Stimulated activated CD8-positive, alpha-beta memory T cell treated with anti-CD3 and anti-CD28 coated beads, Interleukin-7, amount 100 ng/mL, for 4 hours (primary cell): ENCODE measurements at regions not wholly inside any gene's neighbourhood (a gene's known extent, or its start where the extent isn't known, plus 50 kb on each side); places are given as distances from the start of the nearest gene placed in this dataset.

ENCODE experiments used
- DNase-seq, 2 donors: peaks; one replicate each; pipeline ENCODE4 v3.0.0-alpha.2; 2020; ENCODE audit warnings: low read depth in 2 of 2

- peak in 1 of 2 donors; percentile 8 for DNase-seq
These were observed 110.4 kb upstream of the RAB27B start for GRCh38 chr18:54717673-54718407.

DNA sequence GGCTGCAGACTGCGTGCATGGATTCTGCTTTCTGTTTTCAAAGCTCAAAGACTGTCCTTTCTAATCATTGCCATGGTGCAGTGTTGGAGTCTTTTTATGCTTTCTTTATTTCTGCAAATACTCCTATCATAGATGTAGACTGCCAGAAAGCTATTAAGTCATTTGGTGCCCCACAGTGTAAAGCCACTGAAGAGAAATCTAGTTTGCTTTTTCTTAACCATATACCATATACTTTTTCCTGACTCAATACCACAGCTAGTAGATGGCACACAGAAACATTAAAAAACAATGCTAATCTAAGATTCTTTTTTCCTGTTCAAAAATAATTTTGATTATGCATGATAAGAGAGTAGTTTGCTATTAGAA lies 109.9 kb upstream of the RAB27B start:
- no peak for DNase-seq

GRCh38 chr18:54720620-54721019 lies 107.7 kb upstream of the RAB27B start:
- no peak for DNase-seq

GRCh38 chr18:54726143-54726542 lies 102.1 kb upstream of the RAB27B start:
- DNase-seq = no peak

DNA sequence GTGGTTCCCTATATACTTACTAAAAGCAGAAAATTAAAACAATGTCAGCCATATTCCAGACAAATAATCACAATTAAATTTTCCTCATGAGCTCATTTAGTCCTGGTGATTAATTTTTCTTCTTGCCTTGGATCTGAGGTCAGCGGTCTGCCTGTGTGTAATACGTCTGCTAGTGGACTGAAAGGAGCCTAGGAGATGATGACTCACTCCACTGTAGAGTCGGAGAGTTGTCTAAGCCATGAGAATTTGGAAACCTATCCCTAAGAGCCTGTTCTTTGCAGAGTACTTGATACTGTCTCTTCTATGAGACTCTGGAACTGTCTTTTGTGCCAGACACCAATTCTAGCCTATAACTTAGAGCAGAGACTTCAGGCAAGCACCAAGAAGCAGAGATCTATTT lies 94.2 kb upstream of the RAB27B start:
- DNase-seq = no peak

DNA sequence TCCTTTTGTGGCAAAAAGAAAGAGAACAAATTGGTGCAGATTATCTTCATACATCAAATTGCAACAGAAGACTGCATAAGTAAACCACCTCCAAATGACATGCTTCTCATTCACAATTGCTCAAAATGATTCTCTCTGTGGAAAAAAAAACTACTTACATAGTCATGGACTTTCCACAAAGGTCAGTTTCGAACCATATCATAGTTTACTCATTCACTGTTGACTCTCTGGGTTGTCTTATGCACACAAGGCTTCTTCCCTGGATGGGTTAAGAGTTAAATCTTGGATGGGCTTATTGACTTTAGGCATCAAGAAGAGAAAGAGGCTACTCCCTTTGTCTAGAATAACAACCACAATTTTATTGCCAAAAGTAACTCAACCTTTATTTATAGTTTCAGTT lies 91.3 kb upstream of the RAB27B start:
- DNase-seq = no peak

GRCh38 chr18:54737986-54738385 lies 90.3 kb upstream of the RAB27B start:
- DNase-seq = no peak

DNA sequence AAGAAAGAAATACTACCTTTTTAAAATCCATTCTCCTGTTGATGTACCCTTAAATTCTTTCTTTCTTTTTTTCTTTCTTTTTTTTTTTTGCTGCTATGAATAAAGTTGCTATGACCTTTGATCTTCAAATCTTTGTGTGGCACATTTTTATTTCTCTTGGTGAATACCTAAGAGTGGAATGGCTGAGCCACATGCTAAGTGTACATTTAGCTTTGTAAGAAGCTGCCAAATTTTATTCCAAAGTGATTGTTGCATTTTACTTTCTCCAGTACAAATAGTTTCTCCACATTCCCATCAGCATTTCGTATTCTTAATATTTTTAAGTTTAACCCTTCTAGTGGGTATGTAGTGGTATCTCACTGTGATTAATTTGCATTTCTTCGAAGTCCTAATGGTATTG lies 88.8 kb upstream of the RAB27B start:
- DNase-seq = no peak

- no peak for DNase-seq
These were observed 88.0 kb upstream of the RAB27B start for GRCh38 chr18:54740136-54740846.

DNA sequence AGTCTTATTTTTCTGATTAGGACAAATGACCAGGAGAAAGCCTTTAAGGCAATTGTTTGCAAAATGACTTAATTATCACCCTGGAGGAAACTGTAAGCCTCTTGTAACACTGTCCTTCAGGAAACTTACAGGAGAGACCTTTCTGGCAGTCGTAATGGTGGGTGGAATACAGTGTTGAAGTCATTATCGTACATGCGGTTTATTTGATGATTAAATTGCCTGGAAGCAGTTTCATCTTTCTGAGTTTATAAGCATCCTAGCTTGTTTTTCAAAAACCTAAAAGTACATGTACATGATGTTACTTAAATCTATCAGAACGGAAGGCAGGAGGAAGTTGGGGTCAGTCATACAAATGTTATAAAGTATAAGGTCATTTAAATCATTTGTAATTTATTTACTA lies 86.2 kb upstream of the RAB27B start:
- DNase-seq = no peak

- no peak for DNase-seq
These were observed 85.3 kb upstream of the RAB27B start for GRCh38 chr18:54742659-54743604.

GRCh38 chr18:54743605-54743995 lies 84.7 kb upstream of the RAB27B start:
- DNase-seq = no peak

GRCh38 chr18:54749291-54749690 lies 79.0 kb upstream of the RAB27B start:
- DNase-seq = no peak

GRCh38 chr18:54750350-54750749 lies 77.9 kb upstream of the RAB27B start:
- no peak for DNase-seq

DNA sequence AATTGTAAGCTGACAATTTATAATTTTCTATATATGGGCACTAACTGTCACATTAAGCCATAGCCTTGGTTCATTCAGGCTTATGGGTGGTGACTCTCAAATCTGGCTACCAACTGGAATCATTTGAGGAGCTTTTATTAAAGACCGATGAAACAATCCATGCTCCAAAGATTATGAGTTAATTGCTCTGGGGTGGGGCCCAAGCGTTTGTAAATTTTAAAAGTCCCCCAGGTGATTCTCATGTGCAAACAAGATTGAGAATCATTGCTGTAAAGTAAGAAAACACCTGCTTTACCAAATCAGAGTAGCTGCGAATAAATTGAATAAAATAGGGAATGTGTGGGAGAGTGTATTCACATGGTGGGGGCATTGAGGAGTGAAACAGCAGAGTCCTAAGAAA lies 76.1 kb upstream of the RAB27B start:
- no peak for DNase-seq

DNA sequence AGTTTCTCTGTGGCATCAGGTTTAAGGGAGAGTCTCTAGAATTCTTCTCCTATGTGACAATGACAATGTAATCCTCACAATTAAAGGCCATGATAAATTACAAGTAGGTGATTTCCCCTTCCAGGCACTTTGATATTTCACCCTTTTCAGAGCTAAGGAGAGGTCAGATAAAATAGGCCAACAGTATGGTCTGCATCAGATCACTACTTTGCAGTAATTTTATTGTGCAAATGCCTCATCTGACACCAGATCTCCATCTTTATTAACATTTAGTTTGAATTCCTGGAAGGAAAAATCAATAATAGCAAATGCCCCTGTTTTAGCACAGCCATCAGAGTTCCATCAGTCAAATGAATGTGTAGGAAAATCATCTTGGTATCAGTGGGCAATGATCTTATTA lies 72.8 kb upstream of the RAB27B start:
- DNase-seq = no peak

- no peak for DNase-seq
These were observed 65.9 kb upstream of the RAB27B start for GRCh38 chr18:54762386-54762785.

- no peak for DNase-seq
These were observed 63.5 kb upstream of the RAB27B start for GRCh38 chr18:54764786-54765185.

GRCh38 chr18:54765636-54766375 lies 62.5 kb upstream of the RAB27B start:
- no peak for DNase-seq

DNA sequence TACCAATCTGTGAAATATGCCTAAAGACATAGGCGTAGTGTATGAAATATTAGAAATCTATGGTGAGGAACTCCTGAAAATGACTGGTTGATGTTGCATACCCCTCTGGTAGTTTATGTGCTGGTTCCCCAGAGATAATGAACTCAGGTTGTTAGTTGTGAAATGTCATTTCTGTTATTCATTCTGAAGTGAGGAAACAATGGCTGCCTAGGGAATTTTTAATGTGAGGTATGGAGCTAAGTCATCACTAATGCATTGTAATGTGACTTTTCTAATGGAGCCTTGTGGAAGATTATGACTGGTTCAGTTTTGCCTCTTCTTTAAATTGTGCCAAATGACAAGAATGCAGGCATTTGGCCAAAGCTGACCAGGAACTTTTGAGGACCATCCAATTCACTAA lies 61.6 kb upstream of the RAB27B start:
- no peak for DNase-seq

- DNase-seq = no peak
These were observed 61.2 kb upstream of the RAB27B start for GRCh38 chr18:54767098-54767497.
